Testis (tissue), 2 donors: ENCODE measurements at regions not wholly inside any gene's neighbourhood (a gene's known extent, or its start where the extent isn't known, plus 50 kb on each side); places are given as distances from the start of the nearest gene placed in this dataset.
"Not testable (repeated sequence)": the region's sequence is repeated elsewhere in the genome, so short reads cannot be mapped to it uniquely, and the experiment has no call there.

Source experiments
- DNase-seq: peaks from one replicate; pipeline ENCODE4 v3.0.0-alpha.2; 2019
- H3K27ac ChIP-seq, 2 donors: fragments of 200-600 bp; sonication (generic); one replicate each; pipeline ENCODE4 v1.5.1; 2019
- H3K27me3 ChIP-seq: fragments of 200-600 bp; sonication (generic); one replicate; pipeline ENCODE4 v1.5.1; 2019
- H3K36me3 ChIP-seq: fragments of 200-600 bp; sonication (generic); one replicate; pipeline ENCODE4 v1.5.1; 2017; ENCODE audit warnings: low read depth; ENCODE audit errors: missing control alignments
- H3K4me1 ChIP-seq: fragments of 200-600 bp; sonication (generic); one replicate; pipeline ENCODE4 v1.5.1; 2019
- H3K4me3 ChIP-seq, 2 donors: fragments of 200-600 bp; sonication (generic); one replicate each; pipeline ENCODE4 v1.5.1; 2017 to 2019
- H3K9me3 ChIP-seq: fragments of 200-600 bp; sonication (generic); one replicate; pipeline ENCODE4 v1.5.1; 2017
- CTCF ChIP-seq, 3 experiments: fragments of 450-650 bp in 2 of 3; fragments of 200-600 bp in 1 of 3; sonication (generic) in 1 of 3; IDR thresholded peaks; one replicate each; pipeline ENCODE4 v1.5.1; 2016 to 2019; ENCODE audit warnings: antibody characterized with exemption in 3 of 3, mild to moderate bottlenecking in 2 of 3, moderate library complexity in 1 of 3
- POLR2A ChIP-seq: fragments of 450-650 bp; IDR thresholded peaks from one replicate; pipeline ENCODE4 v1.6.1; 2017; ENCODE audit warnings: antibody characterized with exemption, mild to moderate bottlenecking, moderate library complexity
- WGBS, 2 donors: methylation state at CpG; one replicate each; pipeline ENCODE4 v1.1.5; 2018; 5-methylcytosine and 5-hydroxymethylcytosine counted together
- intact Hi-C: fragments of 100-400 bp; cut with DNase I; formaldehyde crosslinking; loops from one replicate; pipeline ENCODE4 v1.15.1; 2023; ENCODE audit warnings: low total_unique reads

- no peak overlapping the region for H3K27ac ChIP-seq
- WGBS, 2 donors = 87 to 92% methylated on average over 2 of the region's 2 CpGs
- H3K36me3 ChIP-seq = no peaks in the 10 kb centered on the region
- intact Hi-C loops = no loop called here
- H3K9me3 ChIP-seq = no peaks in the 10 kb centered on the region
- no peak for TF ChIP-seq CTCF (IDR thresholded peaks at IDR 0.05)
- TF ChIP-seq POLR2A = no peak
- no peaks in the 10 kb centered on the region for H3K27me3 ChIP-seq
- no peak for DNase-seq
- H3K4me3 ChIP-seq = no peak overlapping the region
- no peaks in the 10 kb centered on the region for H3K4me1 ChIP-seq
Observed at GRCh38 chr3:89742546-89742945, 635.1 kb downstream of the EPHA3 start.

- H3K4me1 ChIP-seq, H3K27ac ChIP-seq, intact Hi-C loops, DNase-seq, H3K4me3 ChIP-seq, H3K36me3 ChIP-seq, H3K27me3 ChIP-seq, H3K9me3 ChIP-seq: not testable (repeated sequence)
- WGBS, 2 donors = 84 to 92% methylated on average over 18 to 20 of the region's 24 CpGs
Observed at GRCh38 chr3:89747541-89748278, 640.3 kb downstream of the EPHA3 start.

GRCh38 chr3:89762405-89762804, 655.0 kb downstream of the EPHA3 start:
- Histone ChIP-seq H3K27me3 (no peaks in the 10 kb centered on the region), H3K27ac (no peak overlapping the region), H3K4me3 (no peak overlapping the region), H3K36me3 (no peaks in the 10 kb centered on the region), H3K9me3 (no peaks in the 10 kb centered on the region), H3K4me1 (no peaks in the 10 kb centered on the region)
- intact Hi-C loops = no loop called here
- DNase-seq = no peak
- WGBS, 2 donors = 59 to 69% methylated on average over 1 of the region's 1 CpG
- no peak for TF ChIP-seq CTCF (IDR thresholded peaks at IDR 0.05)
- TF ChIP-seq POLR2A = no peak

- DNase-seq = no peak
- Histone ChIP-seq H3K27me3 (no peaks in the 10 kb centered on the region), H3K9me3 (no peaks in the 10 kb centered on the region), H3K36me3 (no peaks in the 10 kb centered on the region), H3K4me1 (no peaks in the 10 kb centered on the region), H3K27ac (no peak overlapping the region), H3K4me3 (no peak overlapping the region)
- TF ChIP-seq CTCF (IDR thresholded peaks at IDR 0.05) (no peak), POLR2A (no peak)
- 42 to 63% methylated on average over 4 of the region's 4 CpGs for WGBS, 2 donors
- intact Hi-C loops = no loop called here
Observed at GRCh38 chr3:89783341-89783927, 676.0 kb downstream of the EPHA3 start.

- H3K27me3 ChIP-seq = no peaks in the 10 kb centered on the region
- H3K4me3 ChIP-seq = no peak overlapping the region
- no peaks in the 10 kb centered on the region for H3K9me3 ChIP-seq
- DNase-seq = no peak
- no peaks in the 10 kb centered on the region for H3K36me3 ChIP-seq
- intact Hi-C loops = no loop called here
- no peak for TF ChIP-seq CTCF (IDR thresholded peaks at IDR 0.05)
- TF ChIP-seq POLR2A = no peak
- no peaks in the 10 kb centered on the region for H3K4me1 ChIP-seq
- no peak overlapping the region for H3K27ac ChIP-seq
- WGBS, 2 donors = 56 to 57% methylated on average over 5 of the region's 5 CpGs
Observed at GRCh38 chr3:89787485-89787884, 680.1 kb downstream of the EPHA3 start.
